CD4-positive, alpha-beta T cell (primary cell): ENCODE measurements at regions not wholly inside any gene's neighbourhood (a gene's known extent, or its start where the extent isn't known, plus 50 kb on each side); places are given as distances from the start of the nearest gene placed in this dataset.

Experiments used
- ATAC-seq: fragments of 200-7000 bp; cut with Tn5 transposase; one replicate; pipeline ENCODE4 v1.10.0; 2022; ENCODE audit warnings: mild to moderate bottlenecking; ENCODE audit not compliant: poor library complexity
- CTCF ChIA-PET: fragments of 350-600 bp; sonication (Branson Sonifier 250); formaldehyde crosslinking; loops from one replicate; lab custom pipeline; 2021; ENCODE audit warnings: antibody characterized with exemption, inconsistent platforms; lab: Charles Lee
- POLR2A ChIA-PET: fragments of 350-600 bp; sonication (Branson Sonifier 250); formaldehyde crosslinking; loops from one replicate; lab custom pipeline; 2021; ENCODE audit warnings: antibody characterized with exemption, inconsistent platforms; lab: Charles Lee
- DNase-seq, 14 experiments: peaks; one replicate each; pipeline ENCODE4 v3.0.0-alpha.2; 2013 to 2020; ENCODE audit warnings: mixed read lengths in 2 of 14
- H3K27ac ChIP-seq, 2 donors: one replicate each; pipeline versions ENCODE4 v1.5.1 to v1.7.0; 2013; ENCODE audit warnings: low read length in 2 of 2, low read depth in 1 of 2, mild to moderate bottlenecking in 1 of 2
- H3K27me3 ChIP-seq, 2 experiments: 1 replicate in 1 of 2; 2 replicates in 1 of 2; pipeline versions ENCODE4 v1.6.1 to v1.7.0; 2013; ENCODE audit warnings: low read length in 2 of 2, control low read depth in 1 of 2, mild to moderate bottlenecking in 1 of 2, moderate library complexity in 1 of 2; ENCODE audit not compliant: insufficient read depth in 2 of 2, control insufficient read depth in 1 of 2
- H3K36me3 ChIP-seq: one replicate; pipeline ENCODE4 v1.6.1; 2013; ENCODE audit warnings: low read length, control low read depth; ENCODE audit not compliant: insufficient read depth
- H3K4me1 ChIP-seq: one replicate; pipeline ENCODE4 v1.6.1; 2013; ENCODE audit warnings: low read length, control low read depth; ENCODE audit not compliant: insufficient read depth
- H3K4me3 ChIP-seq: one replicate; pipeline ENCODE4 v1.5.1; 2013; ENCODE audit warnings: mild to moderate bottlenecking, low read length, moderate library complexity
- H3K9me3 ChIP-seq, 2 experiments: 1 replicate in 1 of 2; 2 replicates in 1 of 2; pipeline versions ENCODE4 v1.6.1 to v1.7.0; 2013; ENCODE audit warnings: low read length in 2 of 2, mild to moderate bottlenecking in 2 of 2, control low read depth in 1 of 2, moderate library complexity in 1 of 2; ENCODE audit not compliant: control insufficient read depth in 1 of 2, insufficient read depth in 1 of 2
- H3K27ac Mint-ChIP-seq: one replicate; pipeline ENCODE4 v1.8.0; 2020; ENCODE audit warnings: mixed read lengths
- H3K27me3 Mint-ChIP-seq: one replicate; pipeline ENCODE4 v1.8.0; 2021; ENCODE audit warnings: mixed read lengths
- H3K36me3 Mint-ChIP-seq: one replicate; pipeline ENCODE4 v1.8.0; 2021; ENCODE audit warnings: low read depth, mixed read lengths
- H3K4me1 Mint-ChIP-seq: one replicate; pipeline ENCODE4 v1.8.0; 2021; ENCODE audit warnings: low read depth, mixed read lengths
- H3K4me3 Mint-ChIP-seq: one replicate; pipeline ENCODE4 v1.8.0; 2020; ENCODE audit warnings: mild to moderate bottlenecking, mixed read lengths
- H3K9me3 Mint-ChIP-seq: one replicate; pipeline ENCODE4 v1.8.0; 2020; ENCODE audit warnings: mixed read lengths
- CTCF ChIP-seq: fragments of 200-600 bp; IDR thresholded peaks from one replicate; pipeline ENCODE4 v1.8.0; 2022; ENCODE audit warnings: antibody characterized with exemption, mild to moderate bottlenecking
- intact Hi-C, 2 experiments: fragments of 100-400 bp; cut with DNase I in 1 of 2; cut with micrococcal nuclease in 1 of 2; formaldehyde crosslinking; loops; one replicate each; pipeline versions ENCODE4 v1.15.1 to v1.9.0; 2023 to 2025; cut with DNase I, micrococcal nuclease

- Mint-ChIP-seq H3K4me3 (no peak overlapping the region), H3K9me3 (no peaks in the 10 kb centered on the region), H3K4me1 (no peaks in the 10 kb centered on the region), H3K27ac (no peak overlapping the region), H3K27me3 (peaks cover 40% of the 10 kb centered on the region), H3K36me3 (no peaks in the 10 kb centered on the region)
- POLR2A ChIA-PET: no interaction called here
- DNase-seq (no peak), ATAC-seq (no peak)
- no peak overlapping the region for H3K27ac ChIP-seq
- no peaks in the 10 kb centered on the region for H3K4me1 ChIP-seq
- no peak overlapping the region for H3K4me3 ChIP-seq
- intact Hi-C loops: no loop called here
- TF ChIP-seq CTCF: no peak
- H3K36me3 ChIP-seq: no peaks in the 10 kb centered on the region
- H3K9me3 ChIP-seq: no peaks in the 10 kb centered on the region
- no peaks in the 10 kb centered on the region for H3K27me3 ChIP-seq
- CTCF ChIA-PET: no interaction called here
Measured at GRCh38 chr15:61459785-61460707, 230.9 kb upstream of the RORA start.

DNA sequence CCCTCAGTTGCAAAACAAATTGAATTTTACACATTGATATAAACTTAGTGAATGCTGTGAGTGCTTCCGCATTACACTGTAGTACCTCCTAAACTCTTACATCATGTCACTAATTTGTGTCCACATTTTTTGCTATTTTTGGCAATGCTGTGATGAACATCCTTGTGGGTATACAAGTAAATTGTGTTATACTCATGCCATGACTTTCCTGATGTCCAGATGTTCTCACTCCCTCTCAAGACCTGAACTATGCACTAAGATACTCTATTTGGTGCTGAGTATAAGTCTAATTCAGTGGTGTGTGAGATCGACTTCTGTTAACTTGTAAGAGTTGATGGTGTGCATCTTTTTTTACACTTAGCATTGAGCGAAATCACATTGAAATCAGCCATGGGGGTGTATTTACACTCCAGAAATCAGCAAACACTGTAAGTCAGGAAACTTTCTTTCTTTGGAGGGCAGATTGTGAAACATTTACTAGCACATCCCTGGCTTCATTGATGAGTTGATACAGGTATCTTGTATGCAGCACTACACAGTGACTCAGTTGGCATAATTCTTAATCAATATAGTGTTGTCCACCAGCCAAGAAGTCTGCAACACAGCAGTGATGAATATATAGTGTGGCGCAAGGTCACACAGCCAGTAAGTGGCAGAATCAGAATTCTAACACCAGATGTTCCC, 228.1 kb upstream of the RORA start:
- ChIA-PET POLR2A (no interaction called here), CTCF (no interaction called here)
- Mint-ChIP-seq H3K4me3 (no peak overlapping the region), H3K36me3 (no peaks in the 10 kb centered on the region), H3K9me3 (no peaks in the 10 kb centered on the region), H3K27me3 (peaks cover 57% of the 10 kb centered on the region), H3K27ac (no peak overlapping the region), H3K4me1 (no peaks in the 10 kb centered on the region)
- Histone ChIP-seq H3K4me1 (no peaks in the 10 kb centered on the region), H3K36me3 (no peaks in the 10 kb centered on the region), H3K27me3 (no peaks in the 10 kb centered on the region), H3K27ac (no peak overlapping the region), H3K4me3 (no peak overlapping the region), H3K9me3 (no peaks in the 10 kb centered on the region)
- ATAC-seq (no peak), DNase-seq (no peak)
- intact Hi-C loops: no loop called here
- no peak for TF ChIP-seq CTCF

GRCh38 chr15:61449186-61449702, 220.1 kb upstream of the RORA start:
- Mint-ChIP-seq H3K4me1 (no peaks in the 10 kb centered on the region), H3K27me3 (peaks cover 13% of the 10 kb centered on the region), H3K27ac (no peak overlapping the region), H3K9me3 (no peaks in the 10 kb centered on the region), H3K4me3 (no peak overlapping the region), H3K36me3 (no peaks in the 10 kb centered on the region)
- H3K27ac ChIP-seq: no peak overlapping the region
- no peaks in the 10 kb centered on the region for H3K9me3 ChIP-seq
- DNase-seq (no peak), ATAC-seq (no peak)
- intact Hi-C loops: no loop called here
- H3K4me3 ChIP-seq: no peak overlapping the region
- H3K4me1 ChIP-seq: no peaks in the 10 kb centered on the region
- no peaks in the 10 kb centered on the region for H3K27me3 ChIP-seq
- ChIA-PET POLR2A (no interaction called here), CTCF (no interaction called here)
- H3K36me3 ChIP-seq: no peaks in the 10 kb centered on the region
- TF ChIP-seq CTCF: no peak
